KOPT-K1 (cell line): ENCODE measurements at regions not wholly inside any gene's neighbourhood (a gene's known extent, or its start where the extent isn't known, plus 50 kb on each side); places are given as distances from the start of the nearest gene placed in this dataset.

Experiments used
- H3K27ac ChIP-seq: fragments of 200-600 bp; sonication (generic); 2 replicates; pipeline ENCODE4 v1.5.1; 2016; ENCODE audit warnings: antibody characterized with exemption, mild to moderate bottlenecking, low read depth, low read length; ENCODE audit not compliant: poor library complexity, severe bottlenecking
- H3K36me3 ChIP-seq: fragments of 200-600 bp; sonication (generic); 2 replicates; pipeline ENCODE4 v1.5.1; 2017; ENCODE audit warnings: antibody characterized with exemption, mild to moderate bottlenecking, low read length, moderate library complexity; ENCODE audit not compliant: insufficient read depth
- H3K9me3 ChIP-seq: fragments of 200-600 bp; sonication (generic); 2 replicates; pipeline ENCODE4 v1.5.1; 2017; ENCODE audit warnings: antibody characterized with exemption, low read length, mild to moderate bottlenecking; ENCODE audit not compliant: insufficient read depth, poor library complexity, severe bottlenecking

GRCh38 chr12:111284709-111285108 lies 84.2 kb downstream of the PHETA1 start:
- no peaks in the 10 kb centered on the region for H3K36me3 ChIP-seq
- H3K9me3 ChIP-seq = peaks cover 15% of the 10 kb centered on the region
- H3K27ac ChIP-seq = no peak overlapping the region

- Histone ChIP-seq H3K9me3 (peaks cover 15% of the 10 kb centered on the region), H3K36me3 (no peaks in the 10 kb centered on the region), H3K27ac (no peak overlapping the region)
Observed at GRCh38 chr12:111283966-111284365, 84.9 kb downstream of the PHETA1 start.

GRCh38 chr12:111283521-111283920 lies 85.4 kb downstream of the PHETA1 start:
- peaks cover 15% of the 10 kb centered on the region for H3K9me3 ChIP-seq
- no peaks in the 10 kb centered on the region for H3K36me3 ChIP-seq
- no peak overlapping the region for H3K27ac ChIP-seq

GRCh38 chr12:111277570-111277969 lies 91.3 kb downstream of the PHETA1 start:
- Histone ChIP-seq H3K36me3 (no peaks in the 10 kb centered on the region), H3K27ac (no peak overlapping the region)

GRCh38 chr12:111276146-111276545 lies 92.7 kb downstream of the PHETA1 start:
- Histone ChIP-seq H3K9me3 (peaks cover 9% of the 10 kb centered on the region), H3K36me3 (no peaks in the 10 kb centered on the region), H3K27ac (no peak overlapping the region)

More at GRCh38 chr12:111277570-111277969, 91.3 kb downstream of the PHETA1 start:
- peaks cover 15% of the 10 kb centered on the region for H3K9me3 ChIP-seq

- H3K36me3 ChIP-seq = no peaks in the 10 kb centered on the region
- H3K27ac ChIP-seq = no peak overlapping the region
- peaks cover under 1% of the 10 kb centered on the region for H3K9me3 ChIP-seq
Observed at GRCh38 chr12:111275308-111275707, 93.6 kb downstream of the PHETA1 start.

- no peaks in the 10 kb centered on the region for H3K9me3 ChIP-seq
- H3K27ac ChIP-seq = no peak overlapping the region
- no peaks in the 10 kb centered on the region for H3K36me3 ChIP-seq
Observed at GRCh38 chr12:111274777-111275176, 94.1 kb downstream of the PHETA1 start.

GRCh38 chr12:111271674-111272418 lies 97.0 kb downstream of the PHETA1 start:
- H3K27ac ChIP-seq = no peak overlapping the region
- no peaks in the 10 kb centered on the region for H3K36me3 ChIP-seq
- H3K9me3 ChIP-seq = no peaks in the 10 kb centered on the region

GRCh38 chr12:111270774-111271173 lies 98.1 kb downstream of the PHETA1 start:
- H3K27ac ChIP-seq = no peak overlapping the region
- no peaks in the 10 kb centered on the region for H3K36me3 ChIP-seq

GRCh38 chr12:111270239-111270638 lies 98.7 kb downstream of the PHETA1 start:
- Histone ChIP-seq H3K36me3 (no peaks in the 10 kb centered on the region), H3K9me3 (no peaks in the 10 kb centered on the region), H3K27ac (no peak overlapping the region)

More at GRCh38 chr12:111270774-111271173, 98.1 kb downstream of the PHETA1 start:
- H3K9me3 ChIP-seq = no peaks in the 10 kb centered on the region

GRCh38 chr12:111269718-111270117 lies 99.2 kb downstream of the PHETA1 start:
- H3K9me3 ChIP-seq = no peaks in the 10 kb centered on the region
- H3K36me3 ChIP-seq = no peaks in the 10 kb centered on the region
- no peak overlapping the region for H3K27ac ChIP-seq

- Histone ChIP-seq H3K36me3 (no peaks in the 10 kb centered on the region), H3K9me3 (no peaks in the 10 kb centered on the region), H3K27ac (no peak overlapping the region)
Observed at GRCh38 chr12:111268738-111269572, 99.9 kb downstream of the PHETA1 start.

GRCh38 chr12:111267144-111267543 lies 101.8 kb downstream of the PHETA1 start:
- Histone ChIP-seq H3K27ac (no peak overlapping the region), H3K9me3 (no peaks in the 10 kb centered on the region), H3K36me3 (no peaks in the 10 kb centered on the region)

- Histone ChIP-seq H3K9me3 (no peaks in the 10 kb centered on the region), H3K36me3 (no peaks in the 10 kb centered on the region), H3K27ac (no peak overlapping the region)
Observed at GRCh38 chr12:111261911-111262676, 106.8 kb downstream of the PHETA1 start.

GRCh38 chr12:111260732-111261131 lies 108.2 kb downstream of the PHETA1 start:
- H3K9me3 ChIP-seq = no peaks in the 10 kb centered on the region
- no peak overlapping the region for H3K27ac ChIP-seq

More at GRCh38 chr12:111260732-111261131, 108.2 kb downstream of the PHETA1 start:
- H3K36me3 ChIP-seq = no peaks in the 10 kb centered on the region
